Breast epithelium (tissue), 3 donors: ENCODE measurements at regions not wholly inside any gene's neighbourhood (a gene's known extent, or its start where the extent isn't known, plus 50 kb on each side); places are given as distances from the start of the nearest gene placed in this dataset.

ENCODE experiments used
- CTCF ChIP-seq, 3 donors: fragments of 450-650 bp; IDR thresholded peaks; one replicate each; pipeline ENCODE4 v1.5.1; 2016 to 2017; ENCODE audit warnings: antibody characterized with exemption in 3 of 3, mild to moderate bottlenecking in 3 of 3, moderate library complexity in 3 of 3
- POLR2AphosphoS5 ChIP-seq, 3 donors: sonication (generic); formaldehyde crosslinking; IDR thresholded peaks; one replicate each; pipeline ENCODE4 v1.6.1; 2017; ENCODE audit warnings: antibody characterized with exemption in 3 of 3

DNA sequence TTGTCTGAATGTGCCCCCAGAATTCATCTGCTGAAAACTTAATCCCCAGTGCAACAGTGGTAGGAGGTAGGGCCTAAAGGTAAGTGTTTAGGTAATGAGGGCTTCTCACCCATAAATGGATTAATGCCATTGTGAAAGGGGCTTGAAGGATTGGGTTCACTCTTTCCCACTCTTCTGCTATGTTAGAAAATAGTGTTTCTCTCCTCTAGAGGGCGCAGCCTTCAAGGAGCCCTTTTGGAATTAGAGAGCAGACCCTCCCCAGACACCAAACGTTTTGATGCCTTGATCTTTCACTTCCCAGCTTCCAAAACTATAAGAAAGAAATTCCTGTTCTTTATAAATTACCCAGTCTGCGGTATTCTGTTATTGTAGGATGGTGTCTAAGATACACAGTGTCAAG lies 706.4 kb downstream of the SMARCA1 start:
- no peak for TF ChIP-seq CTCF (IDR thresholded peaks at IDR 0.05)
- no peak for TF ChIP-seq POLR2AphosphoS5 (IDR thresholded peaks at IDR 0.05)
